Panc1 (cell line): ENCODE measurements at regions not wholly inside any gene's neighbourhood (a gene's known extent, or its start where the extent isn't known, plus 50 kb on each side); places are given as distances from the start of the nearest gene placed in this dataset.

Source experiments
- ATAC-seq: fragments of 200-7000 bp; cut with Tn5 transposase; 2 replicates; pipeline ENCODE4 v1.9.1; 2020; ENCODE audit warnings: mild to moderate bottlenecking, moderate library complexity
- BruUV-seq: library from RNA; stranded (reverse); fragments of 400-500 nt; replicated peaks from 2 replicates; lab custom pipeline; 2021; lab: Mats Ljungman, UMichigan
- CTCF ChIA-PET: fragments of 300-600 bp; sonication (Branson Sonifier 250); formaldehyde crosslinking; loops from one replicate; lab custom pipeline; 2022; ENCODE audit warnings: antibody characterized with exemption; lab: Charles Lee
- POLR2A ChIA-PET: fragments of 300-600 bp; sonication (Branson Sonifier 250); formaldehyde crosslinking; loops from one replicate; lab custom pipeline; 2022; ENCODE audit warnings: antibody characterized with exemption; lab: Charles Lee
- DNase-seq: peaks from one replicate; pipeline ENCODE4 v3.0.0-alpha.2; 2010; ENCODE audit warnings: low read depth, low spot score
- H3K27ac ChIP-seq: 2 replicates; pipeline ENCODE4 v1.5.1; 2011; ENCODE audit warnings: mild to moderate bottlenecking, low read length, inconsistent platforms
- H3K27me3 ChIP-seq: fragments of 200-500 bp; sonication (Bioruptor generic); 2 replicates; pipeline ENCODE4 v1.6.0; 2014; ENCODE audit warnings: low read length, inconsistent platforms; ENCODE audit not compliant: control insufficient read depth, insufficient read depth
- H3K36me3 ChIP-seq: fragments of 200-500 bp; sonication (Bioruptor generic); 2 replicates; pipeline ENCODE4 v1.5.1; 2014; ENCODE audit warnings: inconsistent platforms, mild to moderate bottlenecking, low read length, moderate library complexity; ENCODE audit not compliant: control insufficient read depth, insufficient read depth
- H3K4me1 ChIP-seq: 2 replicates; pipeline ENCODE4 v1.5.1; 2011; ENCODE audit warnings: inconsistent platforms, mild to moderate bottlenecking, low read length, moderate library complexity; ENCODE audit not compliant: control insufficient read depth, insufficient read depth
- H3K4me3 ChIP-seq, 2 experiments: 2 replicates each; pipeline ENCODE4 v1.5.1; 2011 to 2012; ENCODE audit warnings: low read depth in 2 of 2, low read length in 2 of 2, mild to moderate bottlenecking in 2 of 2, inconsistent platforms in 1 of 2, moderate library complexity in 1 of 2
- H3K9me3 ChIP-seq: fragments of 200-500 bp; sonication (Bioruptor generic); 2 replicates; pipeline ENCODE4 v1.5.1; 2014; ENCODE audit warnings: low read depth, mild to moderate bottlenecking, inconsistent platforms, low read length, moderate library complexity; ENCODE audit not compliant: control insufficient read depth, insufficient read depth
- POLR2AphosphoS5 ChIP-seq: IDR thresholded peaks from 2 replicates; pipeline ENCODE4 v1.6.1; 2012; ENCODE audit warnings: mild to moderate bottlenecking, low read depth, low read length, moderate library complexity
- SIN3A ChIP-seq: IDR thresholded peaks from 2 replicates; pipeline ENCODE4 v1.6.1; 2012; ENCODE audit warnings: low read depth, mild to moderate bottlenecking, low read length, moderate library complexity, borderline replicate concordance; ENCODE audit not compliant: insufficient read depth
- TCF7L2 ChIP-seq: IDR thresholded peaks from 2 replicates; pipeline ENCODE4 v1.6.1; 2011; ENCODE audit warnings: mild to moderate bottlenecking, low read depth, low read length, inconsistent platforms
- in situ Hi-C: cut with HindIII; loops from 2 replicates; pipeline ENCODE4 v1.10.0; 2016; ENCODE audit warnings: low sequenced_read_pairs, low pct_unique_long_range_greater_than_20kb
- intact Hi-C: fragments of 100-400 bp; cut with micrococcal nuclease; formaldehyde crosslinking; loops from one replicate; pipeline ENCODE4 v1.10.0; 2022; ENCODE audit not compliant: unreplicated experiment
- TF ChIP-seq, protein P1 (sequence below): fragments of 450-650 bp; IDR thresholded peaks from 2 replicates; pipeline ENCODE4 v1.5.1; 2017; ENCODE audit warnings: mild to moderate bottlenecking
- TF ChIP-seq, protein P2 (sequence below), 2 experiments: IDR thresholded peaks; 2 replicates each; pipeline ENCODE4 v1.6.1; 2011 to 2012; ENCODE audit warnings: low read depth in 2 of 2, control low read depth in 1 of 2, low read length in 1 of 2, mild to moderate bottlenecking in 1 of 2, moderate library complexity in 1 of 2; ENCODE audit not compliant: insufficient read depth in 1 of 2

DNA sequence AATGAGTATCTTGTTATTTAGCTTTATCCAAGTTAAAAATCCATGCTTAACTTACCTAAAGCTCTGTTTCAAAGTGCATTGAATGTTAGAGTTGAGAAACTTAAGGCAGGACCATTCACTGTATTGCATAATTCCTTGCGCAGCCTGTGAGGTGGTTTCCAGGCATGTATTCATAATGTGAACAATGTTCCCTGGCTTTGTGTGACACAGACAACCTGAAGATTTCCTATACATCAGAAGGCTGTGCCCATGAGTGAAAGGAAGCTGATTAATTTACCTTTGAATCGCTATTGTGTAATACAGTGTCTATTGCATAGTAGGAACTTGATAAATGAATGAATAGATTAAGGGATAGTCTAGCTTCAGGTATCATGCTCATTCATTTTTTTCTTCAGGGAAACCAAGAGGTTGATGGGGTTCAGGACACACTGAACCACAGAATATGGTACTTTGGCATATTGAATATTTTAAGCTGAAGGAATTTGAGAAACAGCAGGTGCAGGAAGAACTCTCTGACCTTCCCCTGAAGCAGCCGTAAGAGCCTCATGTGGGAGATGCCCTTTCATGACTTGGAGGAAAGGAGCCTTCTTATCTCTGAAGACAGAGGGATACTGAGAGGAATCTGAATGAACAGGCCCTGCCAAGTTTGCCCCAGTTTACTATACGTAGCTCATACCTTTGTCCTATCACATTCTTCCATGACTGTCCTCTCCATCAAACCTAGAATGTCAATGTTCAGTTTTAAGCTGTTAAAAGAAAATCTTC is 88.6 kb upstream of the GNG12 start:
- Histone ChIP-seq H3K4me3 (no peak overlapping the region), H3K27ac (no peak overlapping the region), H3K36me3 (no peaks in the 10 kb centered on the region), H3K9me3 (no peaks in the 10 kb centered on the region), H3K4me1 (peaks cover 4% of the 10 kb centered on the region; the same call in 1 of the 2 replicates), H3K27me3 (no peaks in the 10 kb centered on the region)
- DNase-seq (no peak), ATAC-seq (no peak)
- POLR2A ChIA-PET: interaction anchor here (0.6 kb wide), 1 partner anchor 20 kb away, joined by 3 read pairs; no protein-coding TSS in a partner anchor
- no TSS peak for BruUV-seq
- TF ChIP-seq, protein P1, sequence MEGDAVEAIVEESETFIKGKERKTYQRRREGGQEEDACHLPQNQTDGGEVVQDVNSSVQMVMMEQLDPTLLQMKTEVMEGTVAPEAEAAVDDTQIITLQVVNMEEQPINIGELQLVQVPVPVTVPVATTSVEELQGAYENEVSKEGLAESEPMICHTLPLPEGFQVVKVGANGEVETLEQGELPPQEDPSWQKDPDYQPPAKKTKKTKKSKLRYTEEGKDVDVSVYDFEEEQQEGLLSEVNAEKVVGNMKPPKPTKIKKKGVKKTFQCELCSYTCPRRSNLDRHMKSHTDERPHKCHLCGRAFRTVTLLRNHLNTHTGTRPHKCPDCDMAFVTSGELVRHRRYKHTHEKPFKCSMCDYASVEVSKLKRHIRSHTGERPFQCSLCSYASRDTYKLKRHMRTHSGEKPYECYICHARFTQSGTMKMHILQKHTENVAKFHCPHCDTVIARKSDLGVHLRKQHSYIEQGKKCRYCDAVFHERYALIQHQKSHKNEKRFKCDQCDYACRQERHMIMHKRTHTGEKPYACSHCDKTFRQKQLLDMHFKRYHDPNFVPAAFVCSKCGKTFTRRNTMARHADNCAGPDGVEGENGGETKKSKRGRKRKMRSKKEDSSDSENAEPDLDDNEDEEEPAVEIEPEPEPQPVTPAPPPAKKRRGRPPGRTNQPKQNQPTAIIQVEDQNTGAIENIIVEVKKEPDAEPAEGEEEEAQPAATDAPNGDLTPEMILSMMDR: no peak
- TF ChIP-seq SIN3A: no peak
- no peak for TF ChIP-seq TCF7L2
- no peak for TF ChIP-seq POLR2AphosphoS5
- TF ChIP-seq, protein P2, sequence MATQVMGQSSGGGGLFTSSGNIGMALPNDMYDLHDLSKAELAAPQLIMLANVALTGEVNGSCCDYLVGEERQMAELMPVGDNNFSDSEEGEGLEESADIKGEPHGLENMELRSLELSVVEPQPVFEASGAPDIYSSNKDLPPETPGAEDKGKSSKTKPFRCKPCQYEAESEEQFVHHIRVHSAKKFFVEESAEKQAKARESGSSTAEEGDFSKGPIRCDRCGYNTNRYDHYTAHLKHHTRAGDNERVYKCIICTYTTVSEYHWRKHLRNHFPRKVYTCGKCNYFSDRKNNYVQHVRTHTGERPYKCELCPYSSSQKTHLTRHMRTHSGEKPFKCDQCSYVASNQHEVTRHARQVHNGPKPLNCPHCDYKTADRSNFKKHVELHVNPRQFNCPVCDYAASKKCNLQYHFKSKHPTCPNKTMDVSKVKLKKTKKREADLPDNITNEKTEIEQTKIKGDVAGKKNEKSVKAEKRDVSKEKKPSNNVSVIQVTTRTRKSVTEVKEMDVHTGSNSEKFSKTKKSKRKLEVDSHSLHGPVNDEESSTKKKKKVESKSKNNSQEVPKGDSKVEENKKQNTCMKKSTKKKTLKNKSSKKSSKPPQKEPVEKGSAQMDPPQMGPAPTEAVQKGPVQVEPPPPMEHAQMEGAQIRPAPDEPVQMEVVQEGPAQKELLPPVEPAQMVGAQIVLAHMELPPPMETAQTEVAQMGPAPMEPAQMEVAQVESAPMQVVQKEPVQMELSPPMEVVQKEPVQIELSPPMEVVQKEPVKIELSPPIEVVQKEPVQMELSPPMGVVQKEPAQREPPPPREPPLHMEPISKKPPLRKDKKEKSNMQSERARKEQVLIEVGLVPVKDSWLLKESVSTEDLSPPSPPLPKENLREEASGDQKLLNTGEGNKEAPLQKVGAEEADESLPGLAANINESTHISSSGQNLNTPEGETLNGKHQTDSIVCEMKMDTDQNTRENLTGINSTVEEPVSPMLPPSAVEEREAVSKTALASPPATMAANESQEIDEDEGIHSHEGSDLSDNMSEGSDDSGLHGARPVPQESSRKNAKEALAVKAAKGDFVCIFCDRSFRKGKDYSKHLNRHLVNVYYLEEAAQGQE (IDR thresholded peaks at IDR 0.05; ENCODE audit: insufficient read depth in 1 of 2, low read depth in 2 of 2, low read length in 1 of 2): no peak
- in situ Hi-C loops: no loop called here
- CTCF ChIA-PET: no interaction called here
- intact Hi-C loops: no loop called here

DNA sequence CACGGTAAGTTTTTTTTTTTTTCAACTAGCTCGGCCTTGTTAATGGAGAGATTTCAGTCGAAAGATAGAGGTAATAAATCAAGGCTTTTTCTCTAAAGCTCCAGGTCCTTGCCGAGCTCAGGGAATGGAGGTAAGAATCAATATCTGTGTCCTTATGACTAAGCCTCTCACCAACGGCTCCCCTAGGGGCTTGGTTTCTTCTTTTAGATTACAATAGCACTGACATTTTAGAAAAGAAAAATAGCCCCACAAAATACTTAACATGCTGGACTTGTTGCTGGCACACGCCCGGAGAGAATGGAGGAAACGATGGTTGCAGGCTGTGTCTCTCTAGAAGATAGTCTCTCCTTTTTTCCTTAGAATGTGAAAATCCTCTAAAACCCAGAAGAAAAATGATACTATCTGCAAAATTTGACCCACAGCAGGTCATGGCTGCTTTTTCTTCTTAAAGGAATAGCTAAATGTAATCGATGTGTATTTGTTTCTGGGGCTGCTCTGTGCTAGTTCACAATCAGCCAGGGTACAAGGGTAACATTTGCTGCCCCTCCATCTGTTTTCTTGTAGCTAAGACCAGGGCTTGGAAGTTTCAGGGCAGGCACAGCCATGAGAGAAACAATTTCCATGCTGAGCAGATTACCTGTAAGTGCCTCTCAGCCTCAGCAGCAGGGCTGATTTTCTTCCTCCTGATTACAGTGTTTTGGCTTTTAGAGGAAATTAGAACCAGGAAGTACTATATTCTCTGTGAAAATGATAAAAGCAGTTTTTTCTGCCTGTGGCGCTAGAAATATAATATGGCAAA is 86.2 kb upstream of the GNG12 start:
- H3K9me3 ChIP-seq: no peaks in the 10 kb centered on the region
- in situ Hi-C loops (no loop called here), intact Hi-C loops (no loop called here)
- no peak for TF ChIP-seq POLR2AphosphoS5
- TF ChIP-seq, protein P2 (IDR thresholded peaks at IDR 0.05; ENCODE audit: insufficient read depth in 1 of 2, low read depth in 2 of 2, low read length in 1 of 2): no peak
- no peak for TF ChIP-seq SIN3A
- H3K27me3 ChIP-seq: no peaks in the 10 kb centered on the region
- peaks cover 4% of the 10 kb centered on the region; the same call in 1 of the 2 replicates for H3K4me1 ChIP-seq
- H3K36me3 ChIP-seq: no peaks in the 10 kb centered on the region
- H3K4me3 ChIP-seq: no peak overlapping the region
- no peak for ATAC-seq
- no peak for DNase-seq
- H3K27ac ChIP-seq: no peak overlapping the region
- CTCF ChIA-PET: no interaction called here
- BruUV-seq: no TSS peak
- POLR2A ChIA-PET: no interaction called here
